ENCODE measurements at regions not wholly inside any gene's neighbourhood (a gene's known extent, or its start where the extent isn't known, plus 50 kb on each side); places are given as distances from the start of the nearest gene placed in this dataset.

- H3K4me1 ChIP-seq (ENCODE audit: control insufficient read depth in 2 of 2, insufficient read depth in 2 of 2, low read length in 2 of 2) = peaks cover 10 to 13% of the 10 kb centered on the region in 2 donors
- no peak overlapping the region for H3K4me3 ChIP-seq (ENCODE audit: low read length in 2 of 2)
- no peak for DNase-seq (ENCODE audit: low read depth in 6 of 9, low spot score in 9 of 9)
- peaks cover 14 to 51% of the 10 kb centered on the region in 2 donors for H3K27me3 ChIP-seq (ENCODE audit: control insufficient read depth in 2 of 2, insufficient read depth in 1 of 2, low read length in 1 of 2)
- no peak overlapping the region for H3K27ac ChIP-seq (ENCODE audit: low read depth in 1 of 2, low read length in 1 of 2)
- no peaks in the 10 kb centered on the region for H3K36me3 ChIP-seq (ENCODE audit: control insufficient read depth in 2 of 2, insufficient read depth in 2 of 2, low read length in 1 of 2)
- WGBS = 53% methylated on average over 11 of the region's 11 CpGs
- H3K9me3 ChIP-seq (ENCODE audit: control insufficient read depth in 2 of 2, insufficient read depth in 1 of 2, low read length in 1 of 2) = no peaks in the 10 kb centered on the region
Measured at GRCh38 chr17:65438173-65438572, 123.3 kb downstream of the AXIN2 start.

- H3K27me3 ChIP-seq (ENCODE audit: control insufficient read depth in 2 of 2, insufficient read depth in 1 of 2, low read length in 1 of 2) = peaks cover 14 to 46% of the 10 kb centered on the region in 2 donors
- no peak overlapping the region for H3K27ac ChIP-seq (ENCODE audit: low read depth in 1 of 2, low read length in 1 of 2)
- H3K9me3 ChIP-seq (ENCODE audit: control insufficient read depth in 2 of 2, insufficient read depth in 1 of 2, low read length in 1 of 2) = peaks cover 0 to 8% of the 10 kb centered on the region in 2 donors
- peaks cover 10 to 13% of the 10 kb centered on the region in 2 donors for H3K4me1 ChIP-seq (ENCODE audit: control insufficient read depth in 2 of 2, insufficient read depth in 2 of 2, low read length in 2 of 2)
- whole genome bisulfite sequencing = 86% methylated on average over 10 of the region's 10 CpGs
- no peak overlapping the region for H3K4me3 ChIP-seq (ENCODE audit: low read length in 2 of 2)
- H3K36me3 ChIP-seq (ENCODE audit: control insufficient read depth in 2 of 2, insufficient read depth in 2 of 2, low read length in 1 of 2) = no peaks in the 10 kb centered on the region
- DNase-seq (ENCODE audit: low read depth in 6 of 9, low spot score in 9 of 9) = no peak
Measured at GRCh38 chr17:65436871-65437270, 124.6 kb downstream of the AXIN2 start.

- Histone ChIP-seq H3K9me3 (ENCODE audit: control insufficient read depth in 2 of 2, insufficient read depth in 1 of 2, low read length in 1 of 2) (peaks cover 0 to 14% of the 10 kb centered on the region in 2 donors), H3K4me1 (ENCODE audit: control insufficient read depth in 2 of 2, insufficient read depth in 2 of 2, low read length in 2 of 2) (peaks cover 17 to 21% of the 10 kb centered on the region in 2 donors), H3K4me3 (ENCODE audit: low read length in 2 of 2) (no peak overlapping the region), H3K27ac (ENCODE audit: low read depth in 1 of 2, low read length in 1 of 2) (no peak overlapping the region), H3K27me3 (ENCODE audit: control insufficient read depth in 2 of 2, insufficient read depth in 1 of 2, low read length in 1 of 2) (peaks cover 8 to 39% of the 10 kb centered on the region in 2 donors), H3K36me3 (ENCODE audit: control insufficient read depth in 2 of 2, insufficient read depth in 2 of 2, low read length in 1 of 2) (no peaks in the 10 kb centered on the region)
- WGBS = 90% methylated on average over 2 of the region's 2 CpGs
- DNase-seq (ENCODE audit: low read depth in 6 of 9, low spot score in 9 of 9) = no peak
Measured at GRCh38 chr17:65434878-65435277, 126.6 kb downstream of the AXIN2 start.

- H3K27ac ChIP-seq (ENCODE audit: low read depth in 1 of 2, low read length in 1 of 2) = no peak overlapping the region
- 60% methylated on average over 7 of the region's 7 CpGs for WGBS
Measured at GRCh38 chr17:65434251-65434650, 127.2 kb downstream of the AXIN2 start.

GRCh38 chr17:65433592-65433991, 127.9 kb downstream of the AXIN2 start:
- Histone ChIP-seq H3K4me1 (ENCODE audit: control insufficient read depth in 2 of 2, insufficient read depth in 2 of 2, low read length in 2 of 2) (peaks cover 19 to 24% of the 10 kb centered on the region in 2 donors), H3K27me3 (ENCODE audit: control insufficient read depth in 2 of 2, insufficient read depth in 1 of 2, low read length in 1 of 2) (peaks cover 5 to 26% of the 10 kb centered on the region in 2 donors), H3K36me3 (ENCODE audit: control insufficient read depth in 2 of 2, insufficient read depth in 2 of 2, low read length in 1 of 2) (no peaks in the 10 kb centered on the region), H3K9me3 (ENCODE audit: control insufficient read depth in 2 of 2, insufficient read depth in 1 of 2, low read length in 1 of 2) (peaks cover 0 to 14% of the 10 kb centered on the region in 2 donors), H3K4me3 (ENCODE audit: low read length in 2 of 2) (no peak overlapping the region), H3K27ac (ENCODE audit: low read depth in 1 of 2, low read length in 1 of 2) (no peak overlapping the region)
- no peak for DNase-seq (ENCODE audit: low read depth in 6 of 9, low spot score in 9 of 9)
- WGBS = 52% methylated on average over 4 of the region's 4 CpGs

More at GRCh38 chr17:65434251-65434650, 127.2 kb downstream of the AXIN2 start:
- peak in 1 of 9 donors; percentile 49 for DNase-seq (ENCODE audit: low read depth in 6 of 9, low spot score in 9 of 9)
- peaks cover 8 to 32% of the 10 kb centered on the region in 2 donors for H3K27me3 ChIP-seq (ENCODE audit: control insufficient read depth in 2 of 2, insufficient read depth in 1 of 2, low read length in 1 of 2)
- no peaks in the 10 kb centered on the region for H3K36me3 ChIP-seq (ENCODE audit: control insufficient read depth in 2 of 2, insufficient read depth in 2 of 2, low read length in 1 of 2)
- H3K4me1 ChIP-seq (ENCODE audit: control insufficient read depth in 2 of 2, insufficient read depth in 2 of 2, low read length in 2 of 2) = peaks cover 19 to 24% of the 10 kb centered on the region in 2 donors
- peaks cover 0 to 14% of the 10 kb centered on the region in 2 donors for H3K9me3 ChIP-seq (ENCODE audit: control insufficient read depth in 2 of 2, insufficient read depth in 1 of 2, low read length in 1 of 2)
- H3K4me3 ChIP-seq (ENCODE audit: low read length in 2 of 2) = no peak overlapping the region

- no peak overlapping the region for H3K27ac ChIP-seq (ENCODE audit: low read depth in 1 of 2, low read length in 1 of 2)
- no peak for DNase-seq (ENCODE audit: low read depth in 6 of 9, low spot score in 9 of 9)
- H3K4me1 ChIP-seq (ENCODE audit: control insufficient read depth in 2 of 2, insufficient read depth in 2 of 2, low read length in 2 of 2) = peaks cover 19 to 24% of the 10 kb centered on the region in 2 donors
- no peaks in the 10 kb centered on the region for H3K36me3 ChIP-seq (ENCODE audit: control insufficient read depth in 2 of 2, insufficient read depth in 2 of 2, low read length in 1 of 2)
- peaks cover 0 to 14% of the 10 kb centered on the region in 2 donors for H3K9me3 ChIP-seq (ENCODE audit: control insufficient read depth in 2 of 2, insufficient read depth in 1 of 2, low read length in 1 of 2)
- peaks cover 2 to 22% of the 10 kb centered on the region in 2 donors for H3K27me3 ChIP-seq (ENCODE audit: control insufficient read depth in 2 of 2, insufficient read depth in 1 of 2, low read length in 1 of 2)
- 90% methylated on average over 1 of the region's 1 CpG for WGBS
- H3K4me3 ChIP-seq (ENCODE audit: low read length in 2 of 2) = no peak overlapping the region
Measured at GRCh38 chr17:65433157-65433556, 128.3 kb downstream of the AXIN2 start.

- peaks cover 19 to 24% of the 10 kb centered on the region in 2 donors for H3K4me1 ChIP-seq (ENCODE audit: control insufficient read depth in 2 of 2, insufficient read depth in 2 of 2, low read length in 2 of 2)
- DNase-seq (ENCODE audit: low read depth in 6 of 9, low spot score in 9 of 9) = no peak
- 90% methylated on average over 7 of the region's 7 CpGs for WGBS
- no peak overlapping the region for H3K27ac ChIP-seq (ENCODE audit: low read depth in 1 of 2, low read length in 1 of 2)
- peaks cover 0 to 14% of the 10 kb centered on the region in 2 donors for H3K9me3 ChIP-seq (ENCODE audit: control insufficient read depth in 2 of 2, insufficient read depth in 1 of 2, low read length in 1 of 2)
- H3K27me3 ChIP-seq (ENCODE audit: control insufficient read depth in 2 of 2, insufficient read depth in 1 of 2, low read length in 1 of 2) = peaks cover 2 to 4% of the 10 kb centered on the region in 2 donors
- no peaks in the 10 kb centered on the region for H3K36me3 ChIP-seq (ENCODE audit: control insufficient read depth in 2 of 2, insufficient read depth in 2 of 2, low read length in 1 of 2)
- no peak overlapping the region for H3K4me3 ChIP-seq (ENCODE audit: low read length in 2 of 2)
Measured at GRCh38 chr17:65431116-65431515, 130.3 kb downstream of the AXIN2 start.

GRCh38 chr17:65430209-65430833, 131.1 kb downstream of the AXIN2 start:
- H3K4me1 ChIP-seq (ENCODE audit: control insufficient read depth in 2 of 2, insufficient read depth in 2 of 2, low read length in 2 of 2) = peaks cover 19 to 24% of the 10 kb centered on the region in 2 donors
- peaks cover 0 to 14% of the 10 kb centered on the region in 2 donors for H3K9me3 ChIP-seq (ENCODE audit: control insufficient read depth in 2 of 2, insufficient read depth in 1 of 2, low read length in 1 of 2)
- DNase-seq (ENCODE audit: low read depth in 6 of 9, low spot score in 9 of 9) = peak in 6 of 9 donors; percentile 15 to 69 (median 36)
- H3K27ac ChIP-seq (ENCODE audit: low read depth in 1 of 2, low read length in 1 of 2) = no peak overlapping the region
- no peaks in the 10 kb centered on the region for H3K36me3 ChIP-seq (ENCODE audit: control insufficient read depth in 2 of 2, insufficient read depth in 2 of 2, low read length in 1 of 2)
- H3K27me3 ChIP-seq (ENCODE audit: control insufficient read depth in 2 of 2, insufficient read depth in 1 of 2, low read length in 1 of 2) = no peaks in the 10 kb centered on the region
- no peak overlapping the region for H3K4me3 ChIP-seq (ENCODE audit: low read length in 2 of 2)
- 60% methylated on average over 9 of the region's 9 CpGs for WGBS

GRCh38 chr17:65423346-65424140, 137.9 kb downstream of the AXIN2 start:
- Histone ChIP-seq H3K27me3 (ENCODE audit: control insufficient read depth in 2 of 2, insufficient read depth in 1 of 2, low read length in 1 of 2) (no peaks in the 10 kb centered on the region), H3K4me1 (ENCODE audit: control insufficient read depth in 2 of 2, insufficient read depth in 2 of 2, low read length in 2 of 2) (no peaks in the 10 kb centered on the region), H3K9me3 (ENCODE audit: control insufficient read depth in 2 of 2, insufficient read depth in 1 of 2, low read length in 1 of 2) (no peaks in the 10 kb centered on the region), H3K27ac (ENCODE audit: low read depth in 1 of 2, low read length in 1 of 2) (no peak overlapping the region), H3K4me3 (ENCODE audit: low read length in 2 of 2) (no peak overlapping the region), H3K36me3 (ENCODE audit: control insufficient read depth in 2 of 2, insufficient read depth in 2 of 2, low read length in 1 of 2) (no peaks in the 10 kb centered on the region)
- WGBS = 77% methylated on average over 9 of the region's 9 CpGs
- no peak for DNase-seq (ENCODE audit: low read depth in 6 of 9, low spot score in 9 of 9)
